WTC11 (cell line): ENCODE measurements at regions not wholly inside any gene's neighbourhood (a gene's known extent, or its start where the extent isn't known, plus 50 kb on each side); places are given as distances from the start of the nearest gene placed in this dataset.

Experiments used
- ATAC-seq: fragments of 200-7000 bp; cut with Tn5 transposase; 2 replicates; pipeline ENCODE4 v1.10.0; 2021; ENCODE audit warnings: mild to moderate bottlenecking, moderate library complexity
- CTCF ChIA-PET: fragments of 300-600 bp; sonication (Branson Sonifier 250); formaldehyde crosslinking; loops from one replicate; lab custom pipeline; 2021; ENCODE audit warnings: antibody characterized with exemption; lab: Charles Lee
- POLR2A ChIA-PET: fragments of 350-600 bp; sonication (Branson Sonifier 250); formaldehyde crosslinking; loops from one replicate; lab custom pipeline; 2021; ENCODE audit warnings: antibody characterized with exemption; lab: Charles Lee
- DNase-seq: peaks from one replicate; pipeline ENCODE4 v3.0.0; 2021; ENCODE audit warnings: low spot score
- H3K27ac Mint-ChIP-seq: 2 replicates; pipeline ENCODE4 v1.8.0; 2021; ENCODE audit warnings: mixed read lengths
- H3K27me3 Mint-ChIP-seq: 2 replicates; pipeline ENCODE4 v1.8.0; 2021; ENCODE audit warnings: low read depth, mild to moderate bottlenecking, moderate library complexity, mixed read lengths
- H3K36me3 Mint-ChIP-seq: 2 replicates; pipeline ENCODE4 v1.8.0; 2021; ENCODE audit warnings: mixed read lengths
- H3K4me1 Mint-ChIP-seq: 2 replicates; pipeline ENCODE4 v1.8.0; 2022; ENCODE audit warnings: mixed read lengths
- H3K4me3 Mint-ChIP-seq: 2 replicates; pipeline ENCODE4 v1.8.0; 2021; ENCODE audit warnings: mild to moderate bottlenecking, moderate library complexity, mixed read lengths
- H3K9me3 Mint-ChIP-seq: 2 replicates; pipeline ENCODE4 v1.8.0; 2021; ENCODE audit warnings: mixed read lengths
- ATF2 ChIP-seq: sonication (generic); formaldehyde crosslinking; IDR thresholded peaks from 2 replicates; pipeline ENCODE4 v1.8.1; 2022; ENCODE audit warnings: low read depth, missing genetic modification reagents, borderline replicate concordance
- EMX1 ChIP-seq: fragments of 250-450 bp; sonication (Bioruptor Pico); IDR thresholded peaks from 2 replicates; pipeline ENCODE4 v1.8.0; 2021; ENCODE audit warnings: mild to moderate bottlenecking
- ERG ChIP-seq: fragments of 250-450 bp; sonication (Bioruptor Pico); IDR thresholded peaks from 2 replicates; pipeline ENCODE4 v1.8.0; 2021; ENCODE audit warnings: mild to moderate bottlenecking
- FOXJ3 ChIP-seq: sonication (generic); formaldehyde crosslinking; IDR thresholded peaks from 2 replicates; pipeline ENCODE4 v1.9.0; 2021; ENCODE audit warnings: missing genetic modification reagents, mild to moderate bottlenecking, borderline replicate concordance
- IRF1 ChIP-seq: sonication (generic); formaldehyde crosslinking; IDR thresholded peaks from 2 replicates; pipeline ENCODE4 v1.8.0; 2023; ENCODE audit warnings: missing genetic modification reagents
- NFYB ChIP-seq: sonication (generic); formaldehyde crosslinking; conservative IDR thresholded peaks from 2 replicates; pipeline ENCODE4 v1.8.0; 2022; ENCODE audit warnings: low read depth, missing genetic modification reagents
- NR1H2 ChIP-seq: sonication (generic); formaldehyde crosslinking; IDR thresholded peaks from 2 replicates; pipeline ENCODE4 v1.9.0; 2021; ENCODE audit warnings: mild to moderate bottlenecking, moderate library complexity, missing genetic modification reagents
- PRDM15 ChIP-seq: sonication (generic); formaldehyde crosslinking; IDR thresholded peaks from 2 replicates; pipeline ENCODE4 v1.8.0; 2022; ENCODE audit warnings: missing genetic modification reagents
- PREB ChIP-seq: sonication (generic); formaldehyde crosslinking; IDR thresholded peaks from 2 replicates; pipeline ENCODE4 v1.8.1; 2022; ENCODE audit warnings: mild to moderate bottlenecking, missing genetic modification reagents, moderate library complexity, borderline replicate concordance
- SP1 ChIP-seq: sonication (generic); formaldehyde crosslinking; conservative IDR thresholded peaks from 2 replicates; pipeline ENCODE4 v1.8.1; 2022; ENCODE audit warnings: missing genetic modification reagents
- ZMAT4 ChIP-seq: fragments of 250-450 bp; sonication (Bioruptor Pico); IDR thresholded peaks from 2 replicates; pipeline ENCODE4 v1.9.0; 2021; ENCODE audit warnings: mild to moderate bottlenecking
- ZNF121 ChIP-seq: sonication (generic); formaldehyde crosslinking; IDR thresholded peaks from 2 replicates; pipeline ENCODE4 v1.8.0; 2023; ENCODE audit warnings: missing genetic modification reagents
- ZNF138 ChIP-seq: sonication (generic); formaldehyde crosslinking; conservative IDR thresholded peaks from 2 replicates; pipeline ENCODE4 v1.8.1; 2022; ENCODE audit warnings: mild to moderate bottlenecking, moderate library complexity, missing genetic modification reagents
- ZNF263 ChIP-seq: sonication (generic); formaldehyde crosslinking; IDR thresholded peaks from 2 replicates; pipeline ENCODE4 v1.8.1; 2022; ENCODE audit warnings: low read depth, mild to moderate bottlenecking, moderate library complexity, missing genetic modification reagents
- ZNF317 ChIP-seq: sonication (generic); formaldehyde crosslinking; IDR thresholded peaks from 2 replicates; pipeline ENCODE4 v1.8.1; 2023; ENCODE audit warnings: low read depth, mild to moderate bottlenecking, moderate library complexity, missing genetic modification reagents, borderline replicate concordance
- ZSCAN18 ChIP-seq: fragments of 250-450 bp; sonication (Bioruptor Pico); IDR thresholded peaks from 2 replicates; pipeline ENCODE4 v2.1.2; 2022; ENCODE audit warnings: mild to moderate bottlenecking, moderate library complexity

- Mint-ChIP-seq H3K4me1 (no peaks in the 10 kb centered on the region), H3K27ac (no peak overlapping the region), H3K27me3 (no peaks in the 10 kb centered on the region), H3K9me3 (no peaks in the 10 kb centered on the region), H3K4me3 (no peak overlapping the region), H3K36me3 (no peaks in the 10 kb centered on the region)
- TF ChIP-seq PREB (CRISPR knock-in tag) = no peak
- no peak for TF ChIP-seq ZSCAN18 (CRISPR knock-in tag)
- no peak for TF ChIP-seq ATF2 (CRISPR knock-in tag)
- no peak for TF ChIP-seq ZNF121 (CRISPR knock-in tag)
- ATAC-seq = no peak
- POLR2A ChIA-PET = no interaction called here
- CTCF ChIA-PET = no interaction called here
- no peak for DNase-seq
These were observed 1142.3 kb upstream of the CELF2 start for GRCh38 chr10:9875353-9875752.

- Mint-ChIP-seq H3K36me3 (peaks cover 5% of the 10 kb centered on the region), H3K27me3 (no peaks in the 10 kb centered on the region), H3K9me3 (peaks cover 10% of the 10 kb centered on the region), H3K27ac (no peak overlapping the region), H3K4me1 (no peaks in the 10 kb centered on the region), H3K4me3 (no peak overlapping the region)
- no peak for DNase-seq
- ChIA-PET CTCF (no interaction called here), POLR2A (interaction anchor here (0.6 kb wide), 1 partner anchor 8 kb away, joined by 3 read pairs; no protein-coding TSS in a partner anchor)
- no peak for ATAC-seq
- TF ChIP-seq IRF1 (CRISPR knock-in tag) (no peak), FOXJ3 (CRISPR knock-in tag) (no peak), ZNF263 (CRISPR knock-in tag) (no peak), NFYB (no peak), SP1 (CRISPR knock-in tag) (no peak), PRDM15 (CRISPR knock-in tag) (no peak), NR1H2 (CRISPR knock-in tag) (no peak), ZNF138 (no peak), EMX1 (CRISPR knock-in tag) (no peak), ZMAT4 (no peak), ZNF317 (CRISPR knock-in tag) (no peak), ERG (CRISPR knock-in tag) (no peak)
These were observed 1139.7 kb upstream of the CELF2 start for GRCh38 chr10:9877978-9878377.
